ENCODE measurements at regions not wholly inside any gene's neighbourhood (a gene's known extent, or its start where the extent isn't known, plus 50 kb on each side); places are given as distances from the start of the nearest gene placed in this dataset.

GRCh38 chr18:40613721-40614120, 1341.3 kb upstream of the PIK3C3 start:
- in situ Hi-C loops (cut with MboI; ENCODE audit: low sequenced_read_pairs), result no loop called here

GRCh38 chr18:40612356-40612755, 1342.7 kb upstream of the PIK3C3 start:
- in situ Hi-C loops (cut with MboI; ENCODE audit: low sequenced_read_pairs), result no loop called here

GRCh38 chr18:40608226-40608625, 1346.8 kb upstream of the PIK3C3 start:
- in situ Hi-C loops (cut with MboI; ENCODE audit: low sequenced_read_pairs), result no loop called here

GRCh38 chr18:40607542-40608148, 1347.4 kb upstream of the PIK3C3 start:
- in situ Hi-C loops (cut with MboI; ENCODE audit: low sequenced_read_pairs), result no loop called here

- in situ Hi-C loops (cut with MboI; ENCODE audit: low sequenced_read_pairs), result no loop called here
These were observed 1348.0 kb upstream of the PIK3C3 start for GRCh38 chr18:40606996-40607395.

- in situ Hi-C loops (cut with MboI; ENCODE audit: low sequenced_read_pairs), result no loop called here
These were observed 1371.4 kb upstream of the PIK3C3 start for GRCh38 chr18:40583671-40584070.

GRCh38 chr18:40582105-40582504, 1372.9 kb upstream of the PIK3C3 start:
- in situ Hi-C loops (cut with MboI; ENCODE audit: low sequenced_read_pairs), result no loop called here

- in situ Hi-C loops (cut with MboI; ENCODE audit: low sequenced_read_pairs), result no loop called here
These were observed 1377.1 kb upstream of the PIK3C3 start for GRCh38 chr18:40577981-40578365.

- in situ Hi-C loops (cut with MboI; ENCODE audit: low sequenced_read_pairs), result no loop called here
These were observed 1377.6 kb upstream of the PIK3C3 start for GRCh38 chr18:40577239-40577980.

GRCh38 chr18:40576507-40577115, 1378.4 kb upstream of the PIK3C3 start:
- in situ Hi-C loops (cut with MboI; ENCODE audit: low sequenced_read_pairs), result no loop called here

- in situ Hi-C loops (cut with MboI; ENCODE audit: low sequenced_read_pairs), result no loop called here
These were observed 1384.4 kb upstream of the PIK3C3 start for GRCh38 chr18:40570615-40571014.

GRCh38 chr18:40569605-40570004, 1385.4 kb upstream of the PIK3C3 start:
- in situ Hi-C loops (cut with MboI; ENCODE audit: low sequenced_read_pairs), result no loop called here

GRCh38 chr18:40566510-40566844, 1388.6 kb upstream of the PIK3C3 start:
- in situ Hi-C loops (cut with MboI; ENCODE audit: low sequenced_read_pairs), result no loop called here

GRCh38 chr18:40565805-40566509, 1389.1 kb upstream of the PIK3C3 start:
- in situ Hi-C loops (cut with MboI; ENCODE audit: low sequenced_read_pairs), result no loop called here

GRCh38 chr18:40559556-40559955, 1395.5 kb upstream of the PIK3C3 start:
- in situ Hi-C loops (cut with MboI; ENCODE audit: low sequenced_read_pairs), result no loop called here

- in situ Hi-C loops (cut with MboI; ENCODE audit: low sequenced_read_pairs), result no loop called here
These were observed 1396.2 kb upstream of the PIK3C3 start for GRCh38 chr18:40558706-40559392.

GRCh38 chr18:40555914-40556313, 1399.1 kb upstream of the PIK3C3 start:
- in situ Hi-C loops (cut with MboI; ENCODE audit: low sequenced_read_pairs), result no loop called here

GRCh38 chr18:40553029-40553428, 1402.0 kb upstream of the PIK3C3 start:
- in situ Hi-C loops (cut with MboI; ENCODE audit: low sequenced_read_pairs), result no loop called here

- in situ Hi-C loops (cut with MboI; ENCODE audit: low sequenced_read_pairs), result no loop called here
These were observed 1408.2 kb upstream of the PIK3C3 start for GRCh38 chr18:40546875-40547274.

- in situ Hi-C loops (cut with MboI; ENCODE audit: low sequenced_read_pairs), result no loop called here
These were observed 1420.3 kb upstream of the PIK3C3 start for GRCh38 chr18:40534723-40535122.

- in situ Hi-C loops (cut with MboI; ENCODE audit: low sequenced_read_pairs), result no loop called here
These were observed 1423.0 kb upstream of the PIK3C3 start for GRCh38 chr18:40532046-40532445.

All from HL-60/S4 treated with retinoic acid at 250 ng/mL for 4 days and 3 days (cell line).